ENCODE measurements at regions not wholly inside any gene's neighbourhood (a gene's known extent, or its start where the extent isn't known, plus 50 kb on each side); places are given as distances from the start of the nearest gene placed in this dataset.

- TF ChIP-seq EZH2 (IDR thresholded peaks at IDR 0.05; ENCODE audit: low read length, missing control alignments) (no peak), CTCF (conservative IDR thresholded peaks at IDR 0.05 in 1 of 2, IDR thresholded peaks at IDR 0.05 in 1 of 2; ENCODE audit: low read depth in 1 of 2, low read length in 2 of 2) (no peak)
Observed at GRCh38 chr3:40717471-40717870, 192.7 kb downstream of the ZNF621 start.

Data from fibroblast of lung (primary cell).